T-cell (primary cell): ENCODE measurements at regions not wholly inside any gene's neighbourhood (a gene's known extent, or its start where the extent isn't known, plus 50 kb on each side); places are given as distances from the start of the nearest gene placed in this dataset.
"Not testable (repeated sequence)": the region's sequence is repeated elsewhere in the genome, so short reads cannot be mapped to it uniquely, and the experiment has no call there.

ENCODE experiments used
- ATAC-seq, 4 experiments: fragments of 200-7000 bp in 3 of 4; fragments of 150-1000 bp in 1 of 4; cut with Tn5 transposase; replicated peaks in 1 of 4; 1 replicate in 3 of 4; 2 replicates in 1 of 4; pipeline ENCODE4 v1.10.0; 2021; ENCODE audit warnings: moderate library complexity in 3 of 4, mild to moderate bottlenecking in 2 of 4, moderate number of reproducible peaks in 1 of 4
- CTCF ChIA-PET, 2 donors: fragments of 300-600 bp; sonication (Branson Sonifier 250); formaldehyde crosslinking; loops; one replicate each; lab custom pipeline; 2022; ENCODE audit warnings: antibody characterized with exemption in 2 of 2; lab: Charles Lee
- POLR2A ChIA-PET, 2 donors: fragments of 300-600 bp; sonication (Branson Sonifier 250); formaldehyde crosslinking; loops; one replicate each; lab custom pipeline; 2022; ENCODE audit warnings: antibody characterized with exemption in 2 of 2; lab: Charles Lee
- DNase-seq, 35 experiments: peaks; one replicate each; pipeline versions ENCODE4 v3.0.0 to v3.0.0-alpha.2; 2013 to 2023
- H3K27ac ChIP-seq: one replicate; pipeline ENCODE4 v1.5.1; 2013; ENCODE audit warnings: low read length
- H3K27me3 ChIP-seq, 2 experiments: replicated peaks in 1 of 2; 1 replicate in 1 of 2; 2 replicates in 1 of 2; pipeline versions ENCODE4 v1.6.1 to v1.7.0; 2013; ENCODE audit warnings: low read length in 1 of 2, mixed read lengths in 1 of 2; ENCODE audit not compliant: control insufficient read depth in 2 of 2, insufficient read depth in 2 of 2; ENCODE audit errors: extremely low read depth in 1 of 2
- H3K36me3 ChIP-seq, 2 donors: 1 replicate in 1 of 2; 2 replicates in 1 of 2; pipeline versions ENCODE4 v1.6.1 to v1.7.0; 2013; ENCODE audit warnings: low read length in 1 of 2; ENCODE audit not compliant: control insufficient read depth in 2 of 2, insufficient read depth in 1 of 2; ENCODE audit errors: extremely low read depth in 1 of 2
- H3K4me1 ChIP-seq, 2 experiments: 1 replicate in 1 of 2; 2 replicates in 1 of 2; pipeline versions ENCODE4 v1.6.1 to v1.7.0; 2013; ENCODE audit warnings: low read length in 2 of 2, mixed read lengths in 1 of 2; ENCODE audit not compliant: insufficient read depth in 2 of 2, control insufficient read depth in 1 of 2; ENCODE audit errors: extremely low read depth in 1 of 2
- H3K4me3 ChIP-seq, 2 donors: 1 replicate in 1 of 2; 2 replicates in 1 of 2; pipeline versions ENCODE4 v1.5.1 to v1.7.0; 2013; ENCODE audit warnings: mild to moderate bottlenecking in 2 of 2, low read length in 1 of 2, moderate library complexity in 1 of 2; ENCODE audit not compliant: control insufficient read depth in 1 of 2; ENCODE audit errors: extremely low read depth in 1 of 2
- H3K9me3 ChIP-seq: 2 replicates; pipeline ENCODE4 v1.7.0; 2013
- H3K27ac Mint-ChIP-seq, 2 donors: one replicate each; pipeline ENCODE4 v1.8.0; 2020 to 2021; ENCODE audit warnings: mild to moderate bottlenecking in 2 of 2, mixed read lengths in 2 of 2
- H3K27me3 Mint-ChIP-seq, 2 donors: one replicate each; pipeline ENCODE4 v1.8.0; 2021 to 2022; ENCODE audit warnings: mixed read lengths in 2 of 2
- H3K36me3 Mint-ChIP-seq: one replicate; pipeline ENCODE4 v1.8.0; 2021; ENCODE audit warnings: mixed read lengths
- H3K4me1 Mint-ChIP-seq, 3 donors: one replicate each; pipeline ENCODE4 v1.8.0; 2020 to 2022; ENCODE audit warnings: mixed read lengths in 3 of 3, mild to moderate bottlenecking in 1 of 3
- H3K4me3 Mint-ChIP-seq, 3 donors: one replicate each; pipeline ENCODE4 v1.8.0; 2020 to 2022; ENCODE audit warnings: mild to moderate bottlenecking in 3 of 3, mixed read lengths in 3 of 3, moderate library complexity in 3 of 3
- H3K9me3 Mint-ChIP-seq, 3 donors: one replicate each; pipeline ENCODE4 v1.8.0; 2020 to 2022; ENCODE audit warnings: mixed read lengths in 3 of 3
- WGBS: methylation state at CpG from one replicate; pipeline ENCODE4 v1.1.5; 2013; ENCODE audit warnings: missing lambda C conversion rate; ENCODE audit not compliant: insufficient coverage; 5-methylcytosine and 5-hydroxymethylcytosine counted together

DNA sequence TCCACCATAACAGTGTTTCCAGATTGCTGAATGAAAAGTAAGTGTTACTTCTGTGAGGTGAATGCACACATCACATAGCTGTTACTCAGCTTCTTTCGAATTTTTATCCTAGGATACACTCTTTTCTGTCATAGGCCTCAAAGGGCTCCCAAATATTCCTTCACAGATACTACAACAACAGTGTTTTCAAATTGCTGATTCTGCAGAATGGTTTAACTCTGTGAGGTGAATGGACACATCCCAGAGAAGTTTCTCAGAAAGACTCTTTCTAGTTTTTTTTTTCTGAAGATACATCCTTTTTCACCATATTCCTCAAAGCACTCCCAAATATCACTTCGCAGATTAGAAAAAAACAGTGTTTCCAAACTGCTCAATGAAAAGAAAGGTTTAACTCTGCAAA, 221.1 kb downstream of the OR4A5 start:
- no peak overlapping the region for H3K4me3 Mint-ChIP-seq
- 86% methylated on average over 1 of the region's 2 CpGs for WGBS
- H3K9me3 Mint-ChIP-seq = peaks cover 27 to 52% (median 41%) of the 10 kb centered on the region in 3 donors
- no peaks in the 10 kb centered on the region for H3K27me3 Mint-ChIP-seq
- Histone ChIP-seq H3K36me3 (no peaks in the 10 kb centered on the region), H3K4me1 (no peaks in the 10 kb centered on the region), H3K4me3 (no peak overlapping the region), H3K27ac (no peak overlapping the region), H3K27me3 (no peaks in the 10 kb centered on the region), H3K9me3 (peaks cover 3% of the 10 kb centered on the region)
- no peak overlapping the region for H3K27ac Mint-ChIP-seq
- DNase-seq = no peak
- no peak for ATAC-seq
- POLR2A ChIA-PET = no interaction called here
- H3K36me3 Mint-ChIP-seq = peaks cover 2% of the 10 kb centered on the region
- CTCF ChIA-PET = no interaction called here
- no peaks in the 10 kb centered on the region for H3K4me1 Mint-ChIP-seq

- Mint-ChIP-seq H3K4me3 (no peak overlapping the region), H3K9me3 (peaks cover 26 to 56% (median 55%) of the 10 kb centered on the region in 3 donors), H3K27me3 (no peaks in the 10 kb centered on the region), H3K4me1 (no peaks in the 10 kb centered on the region), H3K27ac (no peak overlapping the region), H3K36me3 (peaks cover 2% of the 10 kb centered on the region)
- POLR2A ChIA-PET = no interaction called here
- Histone ChIP-seq H3K4me3 (no peak overlapping the region), H3K4me1 (no peaks in the 10 kb centered on the region), H3K9me3 (peaks cover 5% of the 10 kb centered on the region), H3K27me3 (no peaks in the 10 kb centered on the region), H3K36me3 (no peaks in the 10 kb centered on the region), H3K27ac (no peak overlapping the region)
- CTCF ChIA-PET = no interaction called here
- no CpG with 5 or more reads among the region's 2 CpGs for WGBS
- ATAC-seq = no peak
- no peak for DNase-seq
Observed at GRCh38 chr11:54930930-54931329, 224.3 kb downstream of the OR4A5 start.

DNA sequence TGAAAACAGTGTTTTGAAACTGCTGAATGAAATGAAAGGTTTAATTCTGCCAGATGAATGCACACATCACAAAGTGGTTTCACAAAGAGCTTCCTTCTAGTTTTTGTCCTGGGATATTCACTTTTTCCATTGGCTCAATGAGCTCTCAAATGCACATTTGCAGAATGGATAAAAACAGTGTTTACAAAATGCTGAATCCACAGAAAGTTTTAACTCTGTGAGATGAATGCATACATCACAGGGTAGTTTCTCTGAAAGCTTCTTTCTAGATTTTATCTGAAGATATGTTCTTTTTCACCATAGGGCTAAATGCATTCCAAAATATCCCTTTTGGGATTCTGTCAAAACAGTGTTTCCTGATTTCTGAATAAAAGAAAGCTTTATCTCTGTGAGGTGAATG, 237.6 kb downstream of the OR4A5 start:
- H3K9me3 ChIP-seq = peaks cover 4% of the 10 kb centered on the region
- Mint-ChIP-seq H3K27me3 (no peaks in the 10 kb centered on the region), H3K36me3 (no peaks in the 10 kb centered on the region), H3K27ac (no peak overlapping the region), H3K4me1 (no peaks in the 10 kb centered on the region), H3K9me3 (peaks cover 8 to 30% (median 18%) of the 10 kb centered on the region in 3 donors), H3K4me3 (no peak overlapping the region)
- no peak for DNase-seq
- ATAC-seq = no peak
- ChIA-PET POLR2A (no interaction called here), CTCF (no interaction called here)
- no peaks in the 10 kb centered on the region for H3K4me1 ChIP-seq
- no peaks in the 10 kb centered on the region for H3K27me3 ChIP-seq
- no peaks in the 10 kb centered on the region for H3K36me3 ChIP-seq
- no peak overlapping the region for H3K27ac ChIP-seq
- H3K4me3 ChIP-seq = no peak overlapping the region

DNA sequence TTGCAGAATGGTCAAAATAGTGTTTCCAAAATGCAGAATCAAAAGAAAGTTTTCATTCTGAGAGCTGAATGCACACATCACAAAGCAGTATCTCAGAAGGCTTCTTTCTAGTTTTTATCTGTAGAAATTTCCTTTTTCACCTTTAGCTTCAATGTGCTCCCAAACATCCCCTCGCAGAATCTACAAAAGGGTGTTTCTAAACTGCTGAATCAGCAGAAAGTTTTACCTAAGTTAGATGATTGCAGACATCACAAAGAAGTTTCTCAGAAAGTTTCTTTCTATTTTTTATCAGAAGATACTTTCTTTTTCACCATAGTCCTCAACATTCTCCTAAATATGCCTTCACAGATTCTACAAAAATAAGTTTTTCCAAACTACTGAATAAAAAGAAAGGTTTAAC, 239.8 kb downstream of the OR4A5 start:
- Mint-ChIP-seq H3K4me3 (no peak overlapping the region), H3K27ac (no peak overlapping the region), H3K27me3 (no peaks in the 10 kb centered on the region), H3K4me1 (no peaks in the 10 kb centered on the region), H3K9me3 (peaks cover 14 to 32% (median 16%) of the 10 kb centered on the region in 3 donors), H3K36me3 (no peaks in the 10 kb centered on the region)
- Histone ChIP-seq H3K9me3 (peaks cover 4% of the 10 kb centered on the region), H3K4me1 (no peaks in the 10 kb centered on the region), H3K27ac (no peak overlapping the region), H3K36me3 (no peaks in the 10 kb centered on the region), H3K27me3 (no peaks in the 10 kb centered on the region), H3K4me3 (no peak overlapping the region)
- ATAC-seq (no peak), DNase-seq (no peak)
- WGBS = no CpG with 5 or more reads among the region's 1 CpG
- ChIA-PET POLR2A (no interaction called here), CTCF (no interaction called here)

DNA sequence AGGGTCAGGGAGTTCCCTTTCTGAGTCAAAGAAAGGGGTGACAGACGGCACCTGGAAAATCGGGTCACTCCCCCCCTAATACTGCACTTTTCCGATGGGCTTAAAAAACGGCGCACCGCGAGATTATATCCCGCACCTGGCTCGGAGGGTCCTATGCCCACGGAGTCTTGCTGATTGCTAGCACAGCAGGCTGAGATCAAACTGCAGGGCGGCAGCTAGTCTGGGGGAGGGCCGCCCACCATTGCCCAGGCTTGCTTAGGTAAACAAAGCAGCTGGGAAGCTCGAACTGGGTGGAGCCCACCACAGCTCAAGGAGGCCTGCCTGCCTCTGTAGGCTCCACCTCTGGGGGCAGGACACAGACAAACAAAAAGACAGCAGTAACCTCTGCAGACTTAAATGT, 240.5 kb downstream of the OR4A5 start:
- H3K9me3 Mint-ChIP-seq = peaks cover 13 to 26% (median 14%) of the 10 kb centered on the region in 3 donors
- H3K4me3 ChIP-seq, CTCF ChIA-PET, H3K27me3 Mint-ChIP-seq, H3K4me1 ChIP-seq, ATAC-seq, H3K9me3 ChIP-seq, H3K27ac ChIP-seq, DNase-seq, H3K27ac Mint-ChIP-seq, H3K36me3 Mint-ChIP-seq, H3K4me3 Mint-ChIP-seq, POLR2A ChIA-PET, H3K27me3 ChIP-seq, H3K36me3 ChIP-seq, H3K4me1 Mint-ChIP-seq: not testable (repeated sequence)
- 94% methylated on average over 9 of the region's 13 CpGs for WGBS

DNA sequence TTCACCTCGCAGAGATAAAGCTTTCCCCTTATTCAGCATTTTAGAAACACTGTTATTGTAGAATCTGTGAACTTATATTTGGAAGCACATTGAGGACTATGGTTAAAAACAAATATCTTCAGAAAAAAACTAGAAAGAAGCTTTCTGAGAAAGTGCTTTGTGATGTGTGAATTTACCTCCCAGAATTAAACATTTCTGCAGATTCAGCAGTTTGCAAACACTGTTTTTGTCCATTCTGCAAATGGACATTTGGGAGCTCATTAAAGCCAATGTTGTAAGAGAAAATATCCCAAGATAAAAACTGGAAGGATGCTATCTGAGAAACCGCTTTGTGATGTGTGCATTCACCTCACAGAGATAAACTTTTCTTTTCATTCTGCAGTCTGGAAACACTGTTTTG, 272.7 kb downstream of the OR4A5 start:
- ChIA-PET POLR2A (interaction anchor here in 1 of 2 donors (1.1 kb wide), 1 partner anchor 58 kb away, joined by 3 read pairs; no protein-coding TSS in a partner anchor), CTCF (no interaction called here)
- H3K4me3 Mint-ChIP-seq = no peak overlapping the region
- no peaks in the 10 kb centered on the region for H3K36me3 Mint-ChIP-seq
- Histone ChIP-seq H3K4me1 (no peaks in the 10 kb centered on the region), H3K27me3 (no peaks in the 10 kb centered on the region), H3K9me3 (peaks cover 5% of the 10 kb centered on the region), H3K36me3 (no peaks in the 10 kb centered on the region), H3K4me3 (no peak overlapping the region), H3K27ac (no peak overlapping the region)
- H3K4me1 Mint-ChIP-seq = no peaks in the 10 kb centered on the region
- peaks cover 9 to 33% (median 26%) of the 10 kb centered on the region in 3 donors for H3K9me3 Mint-ChIP-seq
- ATAC-seq = no peak
- no peak for DNase-seq
- no peak overlapping the region for H3K27ac Mint-ChIP-seq
- no CpG with 5 or more reads among the region's 2 CpGs for WGBS
- no peaks in the 10 kb centered on the region for H3K27me3 Mint-ChIP-seq

DNA sequence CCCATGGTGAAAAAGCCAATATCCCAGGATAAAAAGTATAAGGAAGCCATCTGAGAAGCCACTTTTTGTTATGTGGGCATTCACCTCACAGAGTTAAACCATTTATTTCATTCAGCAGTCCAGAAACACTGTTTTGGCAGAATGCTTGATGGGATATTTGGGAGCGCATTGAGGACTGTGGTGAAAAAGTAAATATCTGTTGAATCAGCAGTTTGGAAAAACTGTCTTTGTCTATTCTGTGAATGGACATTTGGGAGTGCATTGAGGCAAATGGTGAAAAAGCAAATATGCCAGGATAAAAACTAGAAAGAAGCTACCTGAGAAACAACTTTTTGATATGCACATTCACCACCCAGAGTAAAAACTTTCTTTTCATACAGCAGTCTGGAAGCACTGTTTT, 276.2 kb upstream of the TRIM48 start:
- no peaks in the 10 kb centered on the region for H3K27me3 ChIP-seq
- Mint-ChIP-seq H3K27me3 (no peaks in the 10 kb centered on the region), H3K4me3 (no peak overlapping the region), H3K4me1 (no peaks in the 10 kb centered on the region), H3K27ac (no peak overlapping the region), H3K9me3 (peaks cover 17 to 43% (median 25%) of the 10 kb centered on the region in 3 donors), H3K36me3 (no peaks in the 10 kb centered on the region)
- no peak overlapping the region for H3K4me3 ChIP-seq
- POLR2A ChIA-PET = no interaction called here
- peaks cover 4% of the 10 kb centered on the region for H3K9me3 ChIP-seq
- no peaks in the 10 kb centered on the region for H3K4me1 ChIP-seq
- WGBS = 86% methylated on average over 1 of the region's 1 CpG
- no peak for DNase-seq
- no peak for ATAC-seq
- CTCF ChIA-PET = no interaction called here
- H3K27ac ChIP-seq = no peak overlapping the region
- H3K36me3 ChIP-seq = no peaks in the 10 kb centered on the region
